Mucosa of rectum (tissue), 2 donors: ENCODE measurements at regions not wholly inside any gene's neighbourhood (a gene's known extent, or its start where the extent isn't known, plus 50 kb on each side); places are given as distances from the start of the nearest gene placed in this dataset.
"Not testable (repeated sequence)": the region's sequence is repeated elsewhere in the genome, so short reads cannot be mapped to it uniquely, and the experiment has no call there.

Experiments
- H3K27ac ChIP-seq, 2 donors: one replicate each; pipeline ENCODE4 v1.7.0; 2013; ENCODE audit warnings: inconsistent platforms in 2 of 2, low read depth in 2 of 2, low read length in 2 of 2
- H3K27me3 ChIP-seq, 2 donors: one replicate each; pipeline ENCODE4 v1.7.0; 2013; ENCODE audit warnings: low read length in 2 of 2; ENCODE audit not compliant: control insufficient read depth in 2 of 2, insufficient read depth in 2 of 2
- H3K36me3 ChIP-seq, 2 donors: one replicate each; pipeline ENCODE4 v1.7.0; 2013; ENCODE audit warnings: low read length in 2 of 2; ENCODE audit not compliant: control insufficient read depth in 2 of 2, insufficient read depth in 2 of 2
- H3K4me1 ChIP-seq, 2 donors: one replicate each; pipeline ENCODE4 v1.7.0; 2013; ENCODE audit warnings: low read length in 2 of 2, mild to moderate bottlenecking in 1 of 2; ENCODE audit not compliant: control insufficient read depth in 2 of 2, insufficient read depth in 2 of 2
- H3K4me3 ChIP-seq, 2 donors: one replicate each; pipeline ENCODE4 v1.7.0; 2013; ENCODE audit warnings: low read length in 2 of 2
- H3K9ac ChIP-seq, 2 donors: one replicate each; pipeline ENCODE4 v1.7.0; 2013; ENCODE audit warnings: low read length in 2 of 2, low read depth in 1 of 2, mild to moderate bottlenecking in 1 of 2
- H3K9me3 ChIP-seq, 2 donors: one replicate each; pipeline ENCODE4 v1.7.0; 2013; ENCODE audit warnings: low read length in 2 of 2; ENCODE audit not compliant: control insufficient read depth in 2 of 2
- donor health status: healthy.
- donor health status: Normal muscosa, but diverticular disease.

DNA sequence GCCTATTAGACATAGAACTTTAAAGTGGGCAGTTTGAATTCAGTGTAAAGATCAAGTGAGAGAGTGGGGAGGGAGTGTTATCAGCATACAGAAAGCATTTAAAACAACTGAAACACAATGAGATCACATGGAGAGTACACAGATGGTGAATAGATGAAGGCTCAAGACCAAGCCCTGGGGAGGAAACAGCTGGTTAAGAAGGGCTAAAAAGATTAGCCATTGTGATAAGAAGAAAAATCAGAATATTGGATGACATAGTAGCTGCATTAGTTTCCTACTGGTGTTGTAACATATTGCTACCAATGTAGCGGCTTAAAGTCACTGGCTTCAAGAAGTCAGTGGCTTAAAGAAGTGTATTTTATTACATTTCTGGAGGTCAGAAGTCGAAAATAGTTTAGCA is 443.4 kb upstream of the RGS18 start:
- no peak overlapping the region for H3K9ac ChIP-seq
- no peaks in the 10 kb centered on the region for H3K9me3 ChIP-seq
- H3K4me1 ChIP-seq: no peaks in the 10 kb centered on the region
- no peak overlapping the region for H3K4me3 ChIP-seq
- no peaks in the 10 kb centered on the region for H3K36me3 ChIP-seq
- no peak overlapping the region for H3K27ac ChIP-seq
- no peaks in the 10 kb centered on the region for H3K27me3 ChIP-seq

DNA sequence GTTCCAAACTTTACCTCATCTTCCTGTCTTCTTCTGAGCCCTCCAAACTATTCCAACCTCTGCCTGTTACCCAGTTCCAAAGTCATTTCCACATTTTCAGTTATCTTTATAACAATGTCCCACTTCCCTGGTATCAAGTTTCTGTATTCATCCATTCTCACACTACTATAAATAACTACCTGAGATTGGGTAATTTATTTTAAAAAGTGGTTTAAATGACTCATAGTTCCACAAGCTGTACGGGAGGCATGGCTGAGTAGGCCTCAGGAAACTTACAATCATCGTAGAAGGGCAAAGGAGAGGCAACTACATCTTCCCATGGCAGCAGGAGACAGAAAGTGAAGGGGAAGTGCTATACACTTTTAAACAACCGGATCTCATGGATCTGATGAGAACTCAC is 428.5 kb upstream of the RGS18 start:
- no peaks in the 10 kb centered on the region for H3K36me3 ChIP-seq

DNA sequence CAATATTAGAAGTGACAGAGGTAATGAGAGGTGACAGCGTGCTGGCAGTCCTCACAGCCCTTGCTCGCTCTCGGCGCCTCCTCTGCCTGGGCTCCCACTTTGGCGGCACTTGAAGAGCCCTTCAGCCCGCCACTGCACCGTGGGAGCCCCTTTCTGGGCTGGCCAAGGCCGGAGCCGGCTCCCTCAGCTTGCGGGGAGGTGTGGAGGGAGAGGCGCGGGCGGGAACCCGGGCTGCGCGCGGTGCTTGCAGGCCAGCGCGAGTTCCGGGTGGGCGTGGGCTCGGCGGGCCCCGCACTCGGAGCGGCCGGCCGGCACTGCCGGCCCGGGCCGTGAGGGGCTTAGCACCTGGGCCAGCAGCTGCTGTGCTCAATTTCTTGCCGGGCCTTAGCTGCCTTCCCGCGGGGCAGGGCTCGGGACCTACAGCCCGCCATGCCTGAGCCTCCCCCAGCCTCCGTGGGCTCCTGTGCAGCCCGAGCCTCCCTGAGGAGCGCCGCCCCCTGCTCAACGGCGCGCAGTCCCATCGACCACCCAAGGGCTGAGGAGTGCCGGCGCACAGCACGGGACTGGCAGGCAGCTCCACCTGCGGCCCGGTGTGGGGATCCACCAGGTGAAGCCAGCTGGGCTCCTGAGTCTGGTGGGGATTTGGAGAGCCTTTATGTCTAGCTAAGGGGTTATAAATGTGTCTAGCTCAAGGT is 426.5 kb upstream of the RGS18 start:
- H3K27ac ChIP-seq, H3K36me3 ChIP-seq, H3K4me3 ChIP-seq, H3K27me3 ChIP-seq, H3K4me1 ChIP-seq, H3K9ac ChIP-seq, H3K9me3 ChIP-seq: not testable (repeated sequence)

More for the DNA sequence above, 428.5 kb upstream of the RGS18 start:
- H3K4me3 ChIP-seq: no peak overlapping the region
- H3K9me3 ChIP-seq: no peaks in the 10 kb centered on the region
- no peaks in the 10 kb centered on the region for H3K27me3 ChIP-seq
- no peaks in the 10 kb centered on the region for H3K4me1 ChIP-seq
- no peak overlapping the region for H3K9ac ChIP-seq
- H3K27ac ChIP-seq: no peak overlapping the region

DNA sequence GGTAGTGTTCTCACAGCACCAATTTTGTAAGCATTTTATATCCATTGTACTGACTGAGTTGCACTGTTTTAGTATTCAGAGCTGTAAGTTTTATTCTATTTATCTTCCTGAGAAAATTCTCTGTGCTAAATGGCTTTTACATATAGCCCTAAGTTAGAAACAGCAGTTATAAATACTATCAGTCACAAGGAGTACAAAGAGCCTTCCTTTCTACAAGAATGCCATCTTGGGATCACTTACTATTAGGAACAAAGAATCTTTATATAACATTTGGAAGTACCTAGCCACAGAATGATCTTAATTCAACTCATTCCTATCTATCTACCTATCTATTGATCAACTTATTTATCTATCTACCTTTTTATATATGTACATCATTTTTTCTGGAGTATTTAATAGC is 423.9 kb upstream of the RGS18 start:
- no peaks in the 10 kb centered on the region for H3K27me3 ChIP-seq
- no peaks in the 10 kb centered on the region for H3K4me1 ChIP-seq
- H3K9ac ChIP-seq: no peak overlapping the region
- no peak overlapping the region for H3K4me3 ChIP-seq
- H3K27ac ChIP-seq: no peak overlapping the region
- no peaks in the 10 kb centered on the region for H3K36me3 ChIP-seq
- H3K9me3 ChIP-seq: no peaks in the 10 kb centered on the region

DNA sequence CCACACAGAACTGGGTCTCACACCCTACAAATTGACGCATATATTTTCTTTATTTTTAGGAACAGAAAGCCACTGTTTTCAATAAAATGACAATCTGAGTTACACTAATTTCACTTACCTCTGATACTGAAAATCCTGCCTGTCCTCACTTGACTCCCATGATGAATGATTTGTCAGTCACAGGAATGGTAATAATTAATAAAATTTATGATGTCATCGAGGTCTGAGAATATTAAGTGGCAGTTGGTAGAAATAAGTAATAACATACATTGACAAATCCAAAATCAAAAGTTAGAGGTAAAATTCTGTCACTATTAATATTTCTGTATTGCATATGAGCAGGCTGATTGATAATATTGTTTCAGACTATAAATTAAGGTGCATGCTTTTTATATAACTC is 418.7 kb upstream of the RGS18 start:
- H3K36me3 ChIP-seq: no peaks in the 10 kb centered on the region
- H3K9me3 ChIP-seq: no peaks in the 10 kb centered on the region
- H3K4me1 ChIP-seq: no peaks in the 10 kb centered on the region
- H3K27me3 ChIP-seq: no peaks in the 10 kb centered on the region
- no peak overlapping the region for H3K4me3 ChIP-seq
- H3K27ac ChIP-seq: no peak overlapping the region
- H3K9ac ChIP-seq: no peak overlapping the region

DNA sequence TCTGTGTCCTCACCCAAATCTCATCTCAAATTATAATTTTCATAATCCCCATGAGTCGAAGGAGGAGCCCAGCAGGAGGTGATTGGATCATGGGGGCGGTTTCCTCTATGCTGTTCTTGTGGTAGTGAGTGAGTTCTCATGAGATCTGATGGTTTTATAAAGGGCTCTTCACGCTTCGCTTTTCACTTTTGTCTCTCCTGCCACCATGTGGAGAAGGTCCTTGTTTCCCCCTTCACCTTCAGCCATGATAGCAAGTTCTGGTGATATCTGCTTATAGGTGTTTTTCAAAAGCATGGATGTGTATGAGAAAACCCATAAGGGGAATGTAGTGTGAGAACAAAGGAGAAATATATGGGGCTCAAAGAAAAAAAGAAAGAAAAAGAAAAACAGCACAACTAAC is 405.9 kb upstream of the RGS18 start:
- Histone ChIP-seq H3K4me3 (no peak overlapping the region), H3K27ac (no peak overlapping the region), H3K9me3 (no peaks in the 10 kb centered on the region), H3K36me3 (no peaks in the 10 kb centered on the region), H3K9ac (no peak overlapping the region), H3K4me1 (no peaks in the 10 kb centered on the region), H3K27me3 (no peaks in the 10 kb centered on the region)

DNA sequence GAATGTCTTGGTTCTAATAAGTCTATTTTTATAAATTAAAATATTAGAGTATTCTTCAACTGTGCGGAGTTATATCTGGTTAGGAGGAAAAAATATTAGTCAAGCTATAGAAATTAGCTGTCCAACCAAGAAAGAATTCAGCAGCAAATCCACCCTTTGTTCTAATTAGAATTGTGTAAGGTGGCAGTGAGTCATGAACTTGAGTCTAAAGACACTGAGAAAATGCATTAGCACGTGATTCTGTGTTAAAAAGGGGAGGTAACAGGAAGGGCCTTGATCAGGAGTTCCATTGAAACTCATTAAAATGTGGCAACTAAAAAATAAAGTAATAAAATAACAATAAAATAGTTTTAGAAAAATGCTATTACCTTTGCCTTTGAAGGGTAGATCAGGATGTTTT is 398.2 kb upstream of the RGS18 start:
- Histone ChIP-seq H3K9ac (no peak overlapping the region), H3K27me3 (no peaks in the 10 kb centered on the region), H3K27ac (no peak overlapping the region), H3K4me1 (no peaks in the 10 kb centered on the region), H3K9me3 (no peaks in the 10 kb centered on the region), H3K4me3 (no peak overlapping the region), H3K36me3 (no peaks in the 10 kb centered on the region)

DNA sequence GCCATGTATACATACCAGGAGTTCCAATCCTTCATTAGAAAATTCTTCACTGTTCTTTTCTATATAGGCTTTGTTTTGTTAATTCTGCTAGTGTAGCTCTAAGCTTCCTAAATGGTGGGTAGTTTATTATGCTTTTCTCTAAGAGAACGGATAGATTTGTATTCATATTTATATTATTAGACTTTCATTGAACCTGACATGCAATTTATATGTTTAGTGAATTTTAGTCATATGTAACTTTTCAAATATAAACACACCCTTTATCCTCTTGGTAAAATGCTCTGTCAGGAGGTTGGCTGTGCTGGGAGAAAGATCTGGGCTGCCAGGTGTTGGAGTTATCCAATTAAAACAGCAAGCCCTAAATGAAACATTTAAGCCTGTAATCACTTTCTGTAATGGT is 369.7 kb upstream of the RGS18 start:
- Histone ChIP-seq H3K4me1 (no peaks in the 10 kb centered on the region), H3K4me3 (no peak overlapping the region), H3K9me3 (no peaks in the 10 kb centered on the region), H3K27ac (no peak overlapping the region), H3K27me3 (no peaks in the 10 kb centered on the region), H3K36me3 (no peaks in the 10 kb centered on the region), H3K9ac (no peak overlapping the region)

DNA sequence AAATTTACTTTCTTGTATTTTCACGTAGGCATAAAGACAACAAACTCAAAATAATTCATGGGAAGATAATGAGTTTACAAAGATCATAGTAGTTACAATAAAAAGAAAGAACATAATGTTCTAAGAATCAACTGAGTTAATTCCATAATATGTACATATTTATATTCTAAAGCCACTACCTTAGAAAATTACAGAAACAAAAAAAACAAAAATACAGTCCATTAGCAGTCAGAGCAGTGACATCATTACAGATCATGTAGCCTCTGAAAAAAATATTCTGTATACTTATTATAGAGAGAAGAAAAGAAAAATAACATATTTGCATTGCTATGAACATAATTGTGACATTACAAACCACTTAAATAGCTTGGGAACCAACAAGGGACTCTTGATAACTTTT is 360.1 kb upstream of the RGS18 start:
- Histone ChIP-seq H3K4me1 (no peaks in the 10 kb centered on the region), H3K27ac (no peak overlapping the region), H3K4me3 (no peak overlapping the region), H3K9ac (no peak overlapping the region), H3K36me3 (no peaks in the 10 kb centered on the region), H3K9me3 (no peaks in the 10 kb centered on the region), H3K27me3 (no peaks in the 10 kb centered on the region)

DNA sequence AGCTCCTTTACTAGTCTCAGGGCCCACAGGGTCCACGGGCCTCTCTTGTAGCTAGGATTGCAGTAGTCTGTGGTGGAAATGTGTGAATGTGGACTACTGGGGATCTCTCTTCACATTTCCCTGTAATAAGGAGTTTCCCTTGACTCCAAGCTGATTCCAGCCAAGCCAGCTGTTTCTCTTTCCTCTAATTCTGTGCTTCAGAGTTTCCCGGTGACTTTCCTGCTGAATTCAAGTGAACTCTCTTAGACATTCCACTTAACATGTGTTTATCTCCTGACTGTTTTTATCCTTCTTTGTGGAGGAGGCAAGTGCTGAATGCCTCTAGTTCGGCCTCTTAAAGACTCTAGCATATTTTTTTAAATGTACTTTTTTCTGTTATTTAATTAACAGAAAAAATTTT is 354.0 kb upstream of the RGS18 start:
- H3K36me3 ChIP-seq: no peaks in the 10 kb centered on the region
- H3K27me3 ChIP-seq: no peaks in the 10 kb centered on the region
- H3K4me3 ChIP-seq: no peak overlapping the region
- no peak overlapping the region for H3K9ac ChIP-seq
- H3K27ac ChIP-seq: no peak overlapping the region
- H3K9me3 ChIP-seq: no peaks in the 10 kb centered on the region
- H3K4me1 ChIP-seq: no peaks in the 10 kb centered on the region

DNA sequence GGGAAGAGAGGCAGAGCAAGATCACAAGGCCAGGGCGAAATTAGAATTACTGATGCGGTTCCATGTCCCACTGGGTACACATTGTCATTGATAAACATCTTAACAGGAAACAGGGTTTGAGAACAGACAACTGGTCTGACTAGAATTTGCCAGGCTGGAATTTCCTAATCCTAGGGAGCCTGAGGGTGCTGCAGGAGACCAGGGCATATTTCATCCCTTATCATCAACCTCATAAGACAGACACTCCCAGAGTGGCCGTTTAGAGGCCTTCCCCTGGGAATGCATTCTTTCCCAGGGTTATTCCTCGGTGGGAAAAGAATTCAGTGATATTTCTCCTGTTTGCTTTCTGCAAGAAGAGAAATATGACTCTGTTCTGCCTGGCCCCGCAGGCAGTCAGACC is 344.7 kb upstream of the RGS18 start:
- not testable (repeated sequence) for H3K36me3 ChIP-seq, H3K9ac ChIP-seq, H3K27me3 ChIP-seq, H3K27ac ChIP-seq, H3K4me1 ChIP-seq, H3K9me3 ChIP-seq, H3K4me3 ChIP-seq
